HL-60 (cell line): ENCODE measurements at regions not wholly inside any gene's neighbourhood (a gene's known extent, or its start where the extent isn't known, plus 50 kb on each side); places are given as distances from the start of the nearest gene placed in this dataset.

Experiments used
- DNase-seq, 2 experiments: peaks; one replicate each; pipeline ENCODE4 v3.0.0-alpha.2; 2010 to 2020; ENCODE audit warnings: low read depth in 1 of 2, low spot score in 1 of 2
- H3K27ac ChIP-seq: fragments of 250-450 bp; sonication (Bioruptor Pico); replicated peaks from 2 replicates; pipeline ENCODE4 v1.5.1; 2020; ENCODE audit warnings: mild to moderate bottlenecking, moderate library complexity
- H3K27me3 ChIP-seq: fragments of 250-450 bp; sonication (Bioruptor Pico); 2 replicates; pipeline ENCODE4 v1.5.1; 2021; ENCODE audit warnings: mild to moderate bottlenecking, moderate library complexity; ENCODE audit not compliant: insufficient read depth, poor library complexity, severe bottlenecking
- H3K4me3 ChIP-seq: replicated peaks from 2 replicates; pipeline ENCODE4 v1.5.1; 2011; ENCODE audit warnings: mild to moderate bottlenecking, control low read depth, low read length; ENCODE audit not compliant: insufficient read depth
- GABPA ChIP-seq: IDR thresholded peaks from 2 replicates; pipeline ENCODE4 v1.6.1; 2012; ENCODE audit warnings: low read depth
- POLR2AphosphoS5 ChIP-seq: IDR thresholded peaks from 2 replicates; pipeline ENCODE4 v1.6.1; 2012; ENCODE audit warnings: low read depth
- SPI1 ChIP-seq: IDR thresholded peaks from 2 replicates; pipeline ENCODE4 v1.6.1; 2012; ENCODE audit warnings: low read depth, mild to moderate bottlenecking, borderline replicate concordance
- TF ChIP-seq, protein P1 (sequence below): IDR thresholded peaks from one replicate; pipeline ENCODE4 v1.5.1; 2011; ENCODE audit warnings: low read length, control low read depth, inconsistent platforms; ENCODE audit not compliant: insufficient read depth
- TF ChIP-seq, protein P2 (sequence below): IDR thresholded peaks from 2 replicates; pipeline ENCODE4 v1.6.1; 2012; ENCODE audit warnings: low read depth; ENCODE audit not compliant: insufficient replicate concordance

- TF ChIP-seq GABPA (no peak), SPI1 (no peak), POLR2AphosphoS5 (no peak)
- TF ChIP-seq, protein P1, sequence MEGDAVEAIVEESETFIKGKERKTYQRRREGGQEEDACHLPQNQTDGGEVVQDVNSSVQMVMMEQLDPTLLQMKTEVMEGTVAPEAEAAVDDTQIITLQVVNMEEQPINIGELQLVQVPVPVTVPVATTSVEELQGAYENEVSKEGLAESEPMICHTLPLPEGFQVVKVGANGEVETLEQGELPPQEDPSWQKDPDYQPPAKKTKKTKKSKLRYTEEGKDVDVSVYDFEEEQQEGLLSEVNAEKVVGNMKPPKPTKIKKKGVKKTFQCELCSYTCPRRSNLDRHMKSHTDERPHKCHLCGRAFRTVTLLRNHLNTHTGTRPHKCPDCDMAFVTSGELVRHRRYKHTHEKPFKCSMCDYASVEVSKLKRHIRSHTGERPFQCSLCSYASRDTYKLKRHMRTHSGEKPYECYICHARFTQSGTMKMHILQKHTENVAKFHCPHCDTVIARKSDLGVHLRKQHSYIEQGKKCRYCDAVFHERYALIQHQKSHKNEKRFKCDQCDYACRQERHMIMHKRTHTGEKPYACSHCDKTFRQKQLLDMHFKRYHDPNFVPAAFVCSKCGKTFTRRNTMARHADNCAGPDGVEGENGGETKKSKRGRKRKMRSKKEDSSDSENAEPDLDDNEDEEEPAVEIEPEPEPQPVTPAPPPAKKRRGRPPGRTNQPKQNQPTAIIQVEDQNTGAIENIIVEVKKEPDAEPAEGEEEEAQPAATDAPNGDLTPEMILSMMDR, result no peak
- TF ChIP-seq, protein P2, sequence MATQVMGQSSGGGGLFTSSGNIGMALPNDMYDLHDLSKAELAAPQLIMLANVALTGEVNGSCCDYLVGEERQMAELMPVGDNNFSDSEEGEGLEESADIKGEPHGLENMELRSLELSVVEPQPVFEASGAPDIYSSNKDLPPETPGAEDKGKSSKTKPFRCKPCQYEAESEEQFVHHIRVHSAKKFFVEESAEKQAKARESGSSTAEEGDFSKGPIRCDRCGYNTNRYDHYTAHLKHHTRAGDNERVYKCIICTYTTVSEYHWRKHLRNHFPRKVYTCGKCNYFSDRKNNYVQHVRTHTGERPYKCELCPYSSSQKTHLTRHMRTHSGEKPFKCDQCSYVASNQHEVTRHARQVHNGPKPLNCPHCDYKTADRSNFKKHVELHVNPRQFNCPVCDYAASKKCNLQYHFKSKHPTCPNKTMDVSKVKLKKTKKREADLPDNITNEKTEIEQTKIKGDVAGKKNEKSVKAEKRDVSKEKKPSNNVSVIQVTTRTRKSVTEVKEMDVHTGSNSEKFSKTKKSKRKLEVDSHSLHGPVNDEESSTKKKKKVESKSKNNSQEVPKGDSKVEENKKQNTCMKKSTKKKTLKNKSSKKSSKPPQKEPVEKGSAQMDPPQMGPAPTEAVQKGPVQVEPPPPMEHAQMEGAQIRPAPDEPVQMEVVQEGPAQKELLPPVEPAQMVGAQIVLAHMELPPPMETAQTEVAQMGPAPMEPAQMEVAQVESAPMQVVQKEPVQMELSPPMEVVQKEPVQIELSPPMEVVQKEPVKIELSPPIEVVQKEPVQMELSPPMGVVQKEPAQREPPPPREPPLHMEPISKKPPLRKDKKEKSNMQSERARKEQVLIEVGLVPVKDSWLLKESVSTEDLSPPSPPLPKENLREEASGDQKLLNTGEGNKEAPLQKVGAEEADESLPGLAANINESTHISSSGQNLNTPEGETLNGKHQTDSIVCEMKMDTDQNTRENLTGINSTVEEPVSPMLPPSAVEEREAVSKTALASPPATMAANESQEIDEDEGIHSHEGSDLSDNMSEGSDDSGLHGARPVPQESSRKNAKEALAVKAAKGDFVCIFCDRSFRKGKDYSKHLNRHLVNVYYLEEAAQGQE, result no peak
Measured at GRCh38 chr14:26851793-26852192, 254.0 kb upstream of the NOVA1 start.

GRCh38 chr14:26855077-26855753 is 257.4 kb upstream of the NOVA1 start:
- Histone ChIP-seq H3K27me3 (no peaks in the 10 kb centered on the region), H3K27ac (no peak overlapping the region), H3K4me3 (no peak overlapping the region)
- no peak for DNase-seq
- no peak for TF ChIP-seq POLR2AphosphoS5
- TF ChIP-seq, protein P2, result no peak
- no peak for TF ChIP-seq GABPA
- no peak for TF ChIP-seq SPI1
- TF ChIP-seq, protein P1, result no peak

More at GRCh38 chr14:26851793-26852192, 254.0 kb upstream of the NOVA1 start:
- no peak for DNase-seq
- no peak overlapping the region for H3K27ac ChIP-seq
- H3K27me3 ChIP-seq, result no peaks in the 10 kb centered on the region
- no peak overlapping the region for H3K4me3 ChIP-seq

DNA sequence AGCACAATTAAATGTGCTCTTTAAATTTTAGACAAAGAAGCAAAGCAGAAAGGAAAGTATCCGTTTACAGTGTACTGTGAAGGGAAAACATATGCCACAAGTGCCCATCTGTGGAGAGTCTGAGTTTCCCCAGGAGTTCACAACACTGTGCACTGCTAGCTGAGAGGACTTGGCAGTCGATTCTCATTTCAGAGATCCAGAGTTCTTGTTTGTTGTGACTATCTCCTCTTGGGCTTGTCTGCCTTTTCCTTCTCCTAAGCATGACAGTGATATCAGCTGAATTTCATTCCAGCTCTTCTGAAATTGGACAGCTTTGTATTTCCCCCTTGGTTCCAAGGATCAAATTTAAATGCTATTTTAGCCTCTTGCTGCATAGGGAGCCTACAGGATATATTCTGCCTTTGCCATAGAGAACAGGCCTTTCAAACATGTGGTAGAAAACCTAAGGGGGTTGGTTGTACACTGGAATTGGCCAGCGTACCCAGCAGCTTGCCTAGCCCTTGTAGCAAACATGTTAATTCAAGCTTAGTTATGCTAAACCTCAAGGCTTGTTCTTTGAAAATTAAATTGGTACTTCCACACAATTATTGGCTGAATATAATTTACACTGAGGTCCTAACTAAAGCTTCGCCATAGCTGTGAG is 259.2 kb upstream of the NOVA1 start:
- H3K27ac ChIP-seq, result no peak overlapping the region
- TF ChIP-seq POLR2AphosphoS5, result no peak
- TF ChIP-seq SPI1, result no peak
- no peak overlapping the region for H3K4me3 ChIP-seq
- no peaks in the 10 kb centered on the region for H3K27me3 ChIP-seq
- no peak for DNase-seq

- no peak for TF ChIP-seq POLR2AphosphoS5
- no peak for TF ChIP-seq GABPA
- TF ChIP-seq, protein P1, result no peak
- TF ChIP-seq, protein P2, result no peak
- TF ChIP-seq SPI1, result no peak
- no peak overlapping the region for H3K4me3 ChIP-seq
- H3K27me3 ChIP-seq, result no peaks in the 10 kb centered on the region
- H3K27ac ChIP-seq, result no peak overlapping the region
- DNase-seq, result no peak
Measured at GRCh38 chr14:26859483-26859882, 261.6 kb upstream of the NOVA1 start.
